ENCODE measurements at regions not wholly inside any gene's neighbourhood (a gene's known extent, or its start where the extent isn't known, plus 50 kb on each side); places are given as distances from the start of the nearest gene placed in this dataset.

GRCh38 chr12:45601888-45602287 lies 127.6 kb upstream of the ARID2 start:
- Histone ChIP-seq H3K27me3 (ENCODE audit: control insufficient read depth in 2 of 2, insufficient read depth in 2 of 2, low read length in 2 of 2) (no peaks in the 10 kb centered on the region), H3K4me2 (replicated peaks; ENCODE audit: extremely low read depth, low read length, poor library complexity, severe bottlenecking) (no peak overlapping the region), H3K4me1 (ENCODE audit: control insufficient read depth in 1 of 2, insufficient read depth in 2 of 2, low read length in 2 of 2) (no peaks in the 10 kb centered on the region), H4K20me1 (ENCODE audit: insufficient read depth, low read length) (no peaks in the 10 kb centered on the region), H3K4me3 (replicated peaks in 1 of 3; ENCODE audit: low read depth in 2 of 3, low read length in 3 of 3) (no peak overlapping the region), H3K36me3 (replicated peaks in 1 of 2; ENCODE audit: control insufficient read depth in 1 of 2, insufficient read depth in 2 of 2, low read length in 2 of 2) (no peaks in the 10 kb centered on the region), H3K9me3 (replicated peaks in 1 of 2; ENCODE audit: control insufficient read depth in 1 of 2, insufficient read depth in 1 of 2, low read length in 2 of 2) (peaks cover 0 to 4% of the 10 kb centered on the region in 2 donors), H3K79me2 (ENCODE audit: insufficient read depth, low read length) (no peaks in the 10 kb centered on the region), H3K9ac (ENCODE audit: insufficient read depth, low read length, poor library complexity, severe bottlenecking) (no peak overlapping the region), H3K27ac (ENCODE audit: low read depth in 1 of 2, low read length in 2 of 2) (no peak overlapping the region), H2AFZ (ENCODE audit: insufficient read depth, low read depth, low read length, poor library complexity, severe bottlenecking) (no peak overlapping the region)
- WGBS (ENCODE audit: insufficient coverage), result no CpG with 5 or more reads among the region's 4 CpGs
- Mint-ChIP-seq H3K27ac (peak overlapping the region in 1 of 7 donors; percentile 9), H3K4me1 (no peaks in the 10 kb centered on the region), H3K9me3 (peaks cover 7 to 18% (median 14%) of the 10 kb centered on the region in 7 donors), H3K36me3 (peaks cover 0 to 3% of the 10 kb centered on the region in 2 donors), H3K27me3 (ENCODE audit: low read depth in 3 of 3) (peaks cover 0 to 2% (median 0%) of the 10 kb centered on the region in 3 donors), H3K4me3 (no peak overlapping the region)
- DNase-seq, result no peak
- TF ChIP-seq CTCF (IDR thresholded peaks at IDR 0.05), result no peak
- intact Hi-C loops (cut with micrococcal nuclease), result no loop called here

- no peak for TF ChIP-seq CTCF (IDR thresholded peaks at IDR 0.05)
- H3K4me1 ChIP-seq (ENCODE audit: control insufficient read depth in 1 of 2, insufficient read depth in 2 of 2, low read length in 2 of 2), result no peaks in the 10 kb centered on the region
- Mint-ChIP-seq H3K4me1 (no peaks in the 10 kb centered on the region), H3K4me3 (no peak overlapping the region), H3K9me3 (peaks cover 7 to 18% (median 14%) of the 10 kb centered on the region in 7 donors), H3K27me3 (ENCODE audit: low read depth in 3 of 3) (peaks cover 2% of the 10 kb centered on the region in 3 donors), H3K27ac (no peak overlapping the region), H3K36me3 (peaks cover 0 to 3% of the 10 kb centered on the region in 2 donors)
- no peak overlapping the region for H3K9ac ChIP-seq (ENCODE audit: insufficient read depth, low read length, poor library complexity, severe bottlenecking)
- intact Hi-C loops (cut with micrococcal nuclease), result no loop called here
- no peak for DNase-seq
- H3K4me2 ChIP-seq (replicated peaks; ENCODE audit: extremely low read depth, low read length, poor library complexity, severe bottlenecking), result no peak overlapping the region
- H3K27ac ChIP-seq (ENCODE audit: low read depth in 1 of 2, low read length in 2 of 2), result no peak overlapping the region
- no peak overlapping the region for H3K4me3 ChIP-seq (replicated peaks in 1 of 3; ENCODE audit: low read depth in 2 of 3, low read length in 3 of 3)
- H3K36me3 ChIP-seq (replicated peaks in 1 of 2; ENCODE audit: control insufficient read depth in 1 of 2, insufficient read depth in 2 of 2, low read length in 2 of 2), result no peaks in the 10 kb centered on the region
- H3K27me3 ChIP-seq (ENCODE audit: control insufficient read depth in 2 of 2, insufficient read depth in 2 of 2, low read length in 2 of 2), result no peaks in the 10 kb centered on the region
- no peak overlapping the region for H2AFZ ChIP-seq (ENCODE audit: insufficient read depth, low read depth, low read length, poor library complexity, severe bottlenecking)
- H4K20me1 ChIP-seq (ENCODE audit: insufficient read depth, low read length), result no peaks in the 10 kb centered on the region
- H3K9me3 ChIP-seq (replicated peaks in 1 of 2; ENCODE audit: control insufficient read depth in 1 of 2, insufficient read depth in 1 of 2, low read length in 2 of 2), result peaks cover 0 to 4% of the 10 kb centered on the region in 2 donors
- no peaks in the 10 kb centered on the region for H3K79me2 ChIP-seq (ENCODE audit: insufficient read depth, low read length)
- WGBS (ENCODE audit: insufficient coverage), result no CpG with 5 or more reads among the region's 1 CpG
Observed at GRCh38 chr12:45605624-45606023, 123.9 kb upstream of the ARID2 start.

Data from CD14-positive monocyte (primary cell).